Mesenchymal stem cell (in vitro differentiated cells and primary cell): ENCODE measurements at regions not wholly inside any gene's neighbourhood (a gene's known extent, or its start where the extent isn't known, plus 50 kb on each side); places are given as distances from the start of the nearest gene placed in this dataset.

Experiments used
- DNase-seq: peaks from one replicate; pipeline ENCODE4 v3.0.0-alpha.2; 2013
- H2AFZ ChIP-seq: one replicate; pipeline ENCODE4 v1.6.1; 2013; ENCODE audit warnings: low read depth, mild to moderate bottlenecking, control low read depth, inconsistent platforms, low read length, moderate library complexity
- H2AK5ac ChIP-seq: 2 replicates; pipeline ENCODE4 v1.6.1; 2013; ENCODE audit warnings: low read length, moderate library complexity, mild to moderate bottlenecking, inconsistent platforms; ENCODE audit not compliant: severe bottlenecking
- H2BK120ac ChIP-seq: one replicate; pipeline ENCODE4 v1.6.1; 2013; ENCODE audit warnings: low read depth, mild to moderate bottlenecking, inconsistent platforms, low read length, moderate library complexity
- H2BK12ac ChIP-seq, 2 experiments: one replicate each; pipeline ENCODE4 v1.6.1; 2013; ENCODE audit warnings: inconsistent platforms in 2 of 2, low read length in 2 of 2, mild to moderate bottlenecking in 2 of 2, moderate library complexity in 2 of 2, control low read depth in 1 of 2
- H2BK15ac ChIP-seq: one replicate; pipeline ENCODE4 v1.6.1; 2013; ENCODE audit warnings: mild to moderate bottlenecking, low read depth, inconsistent platforms; ENCODE audit not compliant: poor library complexity, severe bottlenecking
- H2BK5ac ChIP-seq: 2 replicates; pipeline ENCODE4 v1.6.1; 2013; ENCODE audit warnings: low read depth, mild to moderate bottlenecking, low read length, control low read depth, inconsistent platforms; ENCODE audit not compliant: poor library complexity, severe bottlenecking
- H3K14ac ChIP-seq, 2 experiments: one replicate each; pipeline ENCODE4 v1.6.1; 2013; ENCODE audit warnings: inconsistent platforms in 2 of 2, low read length in 2 of 2, control low read depth in 1 of 2, mild to moderate bottlenecking in 1 of 2, moderate library complexity in 1 of 2
- H3K18ac ChIP-seq, 2 experiments: one replicate each; pipeline ENCODE4 v1.6.1; 2013; ENCODE audit warnings: inconsistent platforms in 2 of 2, low read length in 2 of 2, control low read depth in 1 of 2, low read depth in 1 of 2, mild to moderate bottlenecking in 1 of 2
- H3K23ac ChIP-seq, 2 experiments: one replicate each; pipeline ENCODE4 v1.6.1; 2013; ENCODE audit warnings: inconsistent platforms in 2 of 2, low read length in 2 of 2, mild to moderate bottlenecking in 2 of 2, moderate library complexity in 2 of 2, control low read depth in 1 of 2
- H3K27ac ChIP-seq: 2 replicates; pipeline ENCODE4 v1.5.1; 2013; ENCODE audit warnings: mild to moderate bottlenecking, moderate library complexity, low read length, control low read depth, inconsistent platforms; ENCODE audit not compliant: poor library complexity, severe bottlenecking
- H3K27me3 ChIP-seq, 2 experiments: 2 replicates each; pipeline versions ENCODE4 v1.6.1 to v1.7.0; 2013; ENCODE audit warnings: low read length in 2 of 2, mild to moderate bottlenecking in 2 of 2, moderate library complexity in 2 of 2, control low read depth in 1 of 2, inconsistent platforms in 1 of 2; ENCODE audit not compliant: control insufficient read depth in 1 of 2, insufficient read depth in 1 of 2
- H3K36me3 ChIP-seq, 2 experiments: 2 replicates each; pipeline versions ENCODE4 v1.6.1 to v1.7.0; 2013; ENCODE audit warnings: low read length in 2 of 2, control low read depth in 1 of 2, inconsistent platforms in 1 of 2, low read depth in 1 of 2, mild to moderate bottlenecking in 1 of 2; ENCODE audit not compliant: insufficient read depth in 2 of 2, control insufficient read depth in 1 of 2
- H3K4ac ChIP-seq, 2 experiments: one replicate each; pipeline ENCODE4 v1.6.1; 2013; ENCODE audit warnings: inconsistent platforms in 2 of 2, low read length in 2 of 2, mild to moderate bottlenecking in 2 of 2, moderate library complexity in 2 of 2, control low read depth in 1 of 2, low read depth in 1 of 2
- H3K4me1 ChIP-seq: 2 replicates; pipeline ENCODE4 v1.6.1; 2013; ENCODE audit warnings: low read depth, low read length, control low read depth; ENCODE audit not compliant: control insufficient read depth, insufficient read depth
- H3K4me2 ChIP-seq: 2 replicates; pipeline ENCODE4 v1.6.1; 2013; ENCODE audit warnings: low read length, mild to moderate bottlenecking, inconsistent platforms; ENCODE audit not compliant: poor library complexity, severe bottlenecking
- H3K4me3 ChIP-seq, 2 experiments: 2 replicates each; pipeline versions ENCODE4 v1.5.1 to v1.7.0; 2013; ENCODE audit warnings: low read length in 2 of 2, mild to moderate bottlenecking in 2 of 2, control low read depth in 1 of 2, low read depth in 1 of 2; ENCODE audit not compliant: insufficient read depth in 1 of 2
- H3K79me1 ChIP-seq: replicated peaks from 2 replicates; pipeline ENCODE4 v1.6.1; 2013; ENCODE audit warnings: mild to moderate bottlenecking, control low read depth, low read length, inconsistent platforms; ENCODE audit not compliant: poor library complexity, severe bottlenecking
- H3K9ac ChIP-seq: 2 replicates; pipeline ENCODE4 v1.7.0; 2013; ENCODE audit warnings: mild to moderate bottlenecking, low read length, moderate library complexity
- H3K9me3 ChIP-seq: 2 replicates; pipeline ENCODE4 v1.7.0; 2013; ENCODE audit warnings: mild to moderate bottlenecking, low read length; ENCODE audit not compliant: control insufficient read depth
- H4K8ac ChIP-seq: one replicate; pipeline ENCODE4 v1.6.1; 2013; ENCODE audit warnings: inconsistent platforms, mild to moderate bottlenecking, low read length, moderate library complexity
- H4K91ac ChIP-seq: one replicate; pipeline ENCODE4 v1.6.1; 2013; ENCODE audit warnings: mild to moderate bottlenecking, low read length, inconsistent platforms
- WGBS: methylation state at CpG from one replicate; pipeline ENCODE4 v1.1.7; 2013; ENCODE audit warnings: mixed read lengths; 5-methylcytosine and 5-hydroxymethylcytosine counted together

GRCh38 chr5:126339215-126339805, 83.9 kb upstream of the GRAMD2B start:
- WGBS = 100% methylated on average over 1 of the region's 4 CpGs
- Histone ChIP-seq H3K9ac (peak overlapping the region; percentile 40), H3K18ac (no peak overlapping the region), H2AK5ac (no peak overlapping the region), H3K27ac (no peak overlapping the region), H2BK15ac (no peak overlapping the region), H3K4me3 (no peak overlapping the region), H3K79me1 (no peaks in the 10 kb centered on the region), H2BK120ac (no peak overlapping the region), H3K9me3 (no peaks in the 10 kb centered on the region), H3K4me1 (no peaks in the 10 kb centered on the region), H2BK5ac (no peak overlapping the region), H4K8ac (no peak overlapping the region), H4K91ac (no peak overlapping the region), H2AFZ (no peak overlapping the region), H3K27me3 (no peaks in the 10 kb centered on the region), H3K23ac (no peak overlapping the region), H3K4me2 (no peak overlapping the region), H3K14ac (no peak overlapping the region), H3K4ac (no peak overlapping the region), H2BK12ac (no peak overlapping the region), H3K36me3 (no peaks in the 10 kb centered on the region)
- peak; percentile 72 for DNase-seq

GRCh38 chr5:126341906-126342630, 81.1 kb upstream of the GRAMD2B start:
- Histone ChIP-seq H3K4me3 (no peak overlapping the region), H2AK5ac (no peak overlapping the region), H3K79me1 (no peaks in the 10 kb centered on the region), H3K14ac (no peak overlapping the region), H3K9ac (no peak overlapping the region), H2BK120ac (no peak overlapping the region), H2BK12ac (no peak overlapping the region), H3K9me3 (no peaks in the 10 kb centered on the region), H3K27me3 (no peaks in the 10 kb centered on the region), H4K8ac (no peak overlapping the region), H3K4me1 (no peaks in the 10 kb centered on the region), H4K91ac (no peak overlapping the region), H2BK15ac (no peak overlapping the region), H3K36me3 (no peaks in the 10 kb centered on the region), H3K23ac (no peak overlapping the region), H3K4me2 (no peak overlapping the region), H3K18ac (no peak overlapping the region), H3K27ac (no peak overlapping the region), H2BK5ac (no peak overlapping the region), H2AFZ (no peak overlapping the region), H3K4ac (no peak overlapping the region)
- WGBS = 69% methylated on average over 1 of the region's 1 CpG
- no peak for DNase-seq

DNA sequence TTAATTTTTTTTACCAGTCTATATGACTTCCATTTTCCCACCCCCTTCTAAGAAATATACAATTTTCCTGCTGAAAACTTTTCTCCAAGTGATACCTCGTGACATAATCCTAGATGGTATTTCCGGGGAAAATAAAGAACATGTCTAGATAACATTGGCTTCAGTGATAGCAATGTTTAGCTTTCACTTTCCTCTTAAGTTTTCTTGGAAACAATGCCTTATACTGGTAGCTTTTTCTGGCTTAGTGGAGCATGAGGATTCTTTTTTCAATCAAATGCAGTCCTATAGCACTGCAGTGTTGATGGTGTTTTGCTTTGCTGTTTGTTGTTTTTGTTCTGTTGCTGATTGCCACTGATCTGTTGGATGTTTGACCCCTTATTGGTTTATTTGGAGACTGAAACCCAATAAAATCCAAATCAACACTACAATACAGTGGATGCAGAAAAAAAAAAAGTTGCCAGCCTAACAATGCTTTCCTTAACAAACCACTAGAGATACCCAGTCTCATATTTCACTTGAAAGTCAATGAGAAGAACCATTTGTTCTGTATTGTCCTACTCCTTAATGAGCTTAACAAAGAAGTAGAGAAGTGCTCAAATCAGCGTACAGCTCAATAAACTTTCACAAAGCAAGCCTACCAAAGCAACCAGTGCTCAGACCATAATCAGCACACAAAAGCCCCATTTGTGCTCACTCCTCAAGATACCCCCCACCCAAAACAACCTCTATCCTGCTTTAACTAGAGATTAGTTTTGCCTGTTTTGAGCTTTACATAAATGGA, 74.2 kb upstream of the GRAMD2B start:
- H3K9me3 ChIP-seq = no peaks in the 10 kb centered on the region
- peak overlapping the region; percentile 42 for H2AFZ ChIP-seq
- H3K4ac ChIP-seq = peak overlapping the region in 1 of 2 experiments; percentile 47
- no peak overlapping the region for H4K91ac ChIP-seq
- no peak for DNase-seq
- H3K4me1 ChIP-seq = peaks cover 9% of the 10 kb centered on the region
- peak overlapping the region in 1 of 2 experiments; percentile 63 for H2BK12ac ChIP-seq
- H3K18ac ChIP-seq = peak overlapping the region; percentile 52 to 75
- H3K23ac ChIP-seq = no peak overlapping the region
- H3K27me3 ChIP-seq = no peaks in the 10 kb centered on the region
- no peaks in the 10 kb centered on the region for H3K79me1 ChIP-seq
- no peak overlapping the region for H2AK5ac ChIP-seq
- no peak overlapping the region for H3K4me2 ChIP-seq
- no peak overlapping the region for H3K9ac ChIP-seq
- H2BK5ac ChIP-seq = no peak overlapping the region
- H3K36me3 ChIP-seq = no peaks in the 10 kb centered on the region
- 52% methylated on average over 3 of the region's 3 CpGs for WGBS
- H3K27ac ChIP-seq = no peak overlapping the region
- H2BK120ac ChIP-seq = no peak overlapping the region
- H2BK15ac ChIP-seq = no peak overlapping the region
- H4K8ac ChIP-seq = no peak overlapping the region
- no peak overlapping the region for H3K14ac ChIP-seq
- H3K4me3 ChIP-seq = no peak overlapping the region

DNA sequence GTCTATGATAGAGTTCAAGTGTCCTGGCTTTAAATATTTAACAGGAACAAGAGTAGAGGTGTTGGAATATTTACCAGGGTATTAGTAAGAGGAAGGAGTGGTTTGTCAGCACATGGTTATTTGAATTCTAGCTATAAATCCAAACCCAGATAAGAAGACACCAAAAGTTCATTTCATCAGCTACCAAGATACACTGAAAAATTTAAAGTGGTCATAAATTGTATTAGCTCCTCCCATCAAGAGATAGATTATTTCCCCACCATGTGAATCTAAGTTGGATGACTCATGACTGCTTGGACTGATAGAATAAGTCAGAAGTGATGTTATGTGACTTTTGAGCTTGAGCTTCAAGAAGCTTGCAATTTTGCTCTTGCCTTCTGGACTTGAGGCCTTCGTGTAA, 72.1 kb upstream of the GRAMD2B start:
- H3K4me2 ChIP-seq = no peak overlapping the region
- no peak overlapping the region for H4K91ac ChIP-seq
- no peak overlapping the region for H3K4me3 ChIP-seq
- H3K9ac ChIP-seq = no peak overlapping the region
- H3K18ac ChIP-seq = peak overlapping the region in 1 of 2 experiments; percentile 77
- peak overlapping the region; percentile 8 for H2BK5ac ChIP-seq
- H3K27ac ChIP-seq = peak overlapping the region; percentile 27
- H2AK5ac ChIP-seq = peak overlapping the region; percentile 49
- H3K23ac ChIP-seq = no peak overlapping the region
- H4K8ac ChIP-seq = no peak overlapping the region
- 23% methylated on average over 1 of the region's 1 CpG for WGBS
- H3K36me3 ChIP-seq = no peaks in the 10 kb centered on the region
- no peak overlapping the region for H2BK15ac ChIP-seq
- peak overlapping the region in 1 of 2 experiments; percentile 4 for H2BK12ac ChIP-seq
- no peak overlapping the region for H2BK120ac ChIP-seq
- H3K14ac ChIP-seq = no peak overlapping the region
- H2AFZ ChIP-seq = no peak overlapping the region
- peak; percentile 92 for DNase-seq
- peaks cover 9% of the 10 kb centered on the region for H3K4me1 ChIP-seq
- H3K4ac ChIP-seq = peak overlapping the region in 1 of 2 experiments; percentile 75
- H3K9me3 ChIP-seq = no peaks in the 10 kb centered on the region
- H3K79me1 ChIP-seq = no peaks in the 10 kb centered on the region
- no peaks in the 10 kb centered on the region for H3K27me3 ChIP-seq
